Kidney (tissue), 13 donors: ENCODE measurements at regions not wholly inside any gene's neighbourhood (a gene's known extent, or its start where the extent isn't known, plus 50 kb on each side); places are given as distances from the start of the nearest gene placed in this dataset.
A peak's percentile ranks its signal among the peaks of the same experiment; 100 is the strongest.

Experiments used
- DNase-seq, 5 donors: peaks; one replicate each; pipeline ENCODE4 v3.0.0-alpha.2; 2013 to 2020
- FAIRE-seq: peaks from 2 replicates; lab custom pipeline; 2012; peaks lifted over from hg19 to GRCh38; lab: Jason Lieb, UNC
- H3K27ac ChIP-seq, 2 donors: one replicate each; pipeline ENCODE4 v1.7.0; 2013; ENCODE audit warnings: low read depth in 2 of 2, low read length in 2 of 2, inconsistent platforms in 1 of 2
- H3K27me3 ChIP-seq: one replicate; pipeline ENCODE4 v1.7.1; 2013; ENCODE audit warnings: low read length, inconsistent platforms; ENCODE audit not compliant: control insufficient read depth, insufficient read depth
- H3K36me3 ChIP-seq, 3 donors: one replicate each; pipeline versions ENCODE4 v1.7.0 to v1.7.1; 2013; ENCODE audit warnings: low read length in 3 of 3, control low read depth in 1 of 3, inconsistent platforms in 1 of 3; ENCODE audit not compliant: insufficient read depth in 3 of 3, control insufficient read depth in 2 of 3
- H3K4me1 ChIP-seq, 3 donors: one replicate each; pipeline versions ENCODE4 v1.7.0 to v1.7.1; 2013; ENCODE audit warnings: low read length in 3 of 3, inconsistent platforms in 1 of 3, low read depth in 1 of 3; ENCODE audit not compliant: control insufficient read depth in 2 of 3, insufficient read depth in 2 of 3
- H3K4me3 ChIP-seq, 3 donors: one replicate each; pipeline versions ENCODE4 v1.7.0 to v1.8.1; 2013; ENCODE audit warnings: low read length in 3 of 3, control low read depth in 1 of 3, inconsistent platforms in 1 of 3
- H3K9ac ChIP-seq, 3 donors: one replicate each; pipeline versions ENCODE4 v1.7.0 to v1.7.1; 2013; ENCODE audit warnings: low read length in 3 of 3, control low read depth in 1 of 3, inconsistent platforms in 1 of 3
- H3K9me3 ChIP-seq, 3 donors: one replicate each; pipeline versions ENCODE4 v1.7.0 to v1.7.1; 2013; ENCODE audit warnings: low read length in 3 of 3, control low read depth in 1 of 3, inconsistent platforms in 1 of 3; ENCODE audit not compliant: control insufficient read depth in 2 of 3, insufficient read depth in 1 of 3
- CTCF ChIP-seq: IDR thresholded peaks from 3 replicates; pipeline ENCODE4 v1.5.1; 2012; ENCODE audit warnings: mild to moderate bottlenecking, moderate library complexity, borderline replicate concordance; ENCODE audit not compliant: insufficient read depth; ENCODE audit errors: extremely low read depth
- intact Hi-C: fragments of 100-400 bp; cut with DNase I; formaldehyde crosslinking; loops from one replicate; pipeline ENCODE4 v1.11.1; 2022
- donor health status: control.
- donor health status: control.
- donor health status: control.
- donor health status: control.
- donor health status: control.
- donor health status: DM: yes; HTN: yes; CAD: no.
- donor health status: Normal renal cell carcinoma (clear cell type).

GRCh38 chr18:54717673-54718407 is 110.4 kb upstream of the RAB27B start:
- no peaks in the 10 kb centered on the region for H3K36me3 ChIP-seq
- peak overlapping the region in 1 of 3 donors; percentile 31 for H3K4me3 ChIP-seq
- FAIRE-seq, result no peak
- intact Hi-C loops, result no loop called here
- no peak overlapping the region for H3K9ac ChIP-seq
- no peaks in the 10 kb centered on the region for H3K9me3 ChIP-seq
- no peak overlapping the region for H3K27ac ChIP-seq
- DNase-seq, result peak in 4 of 5 donors; percentile 32 to 47 (median 42)
- no peaks in the 10 kb centered on the region for H3K27me3 ChIP-seq
- no peaks in the 10 kb centered on the region for H3K4me1 ChIP-seq
- no peak for TF ChIP-seq CTCF

- no peak overlapping the region for H3K27ac ChIP-seq
- intact Hi-C loops, result no loop called here
- no peaks in the 10 kb centered on the region for H3K36me3 ChIP-seq
- no peak overlapping the region for H3K9ac ChIP-seq
- TF ChIP-seq CTCF, result no peak
- FAIRE-seq, result no peak
- no peaks in the 10 kb centered on the region for H3K4me1 ChIP-seq
- no peak for DNase-seq
- no peaks in the 10 kb centered on the region for H3K9me3 ChIP-seq
- H3K4me3 ChIP-seq, result no peak overlapping the region
- no peaks in the 10 kb centered on the region for H3K27me3 ChIP-seq
Observed at GRCh38 chr18:54718408-54718773, 109.9 kb upstream of the RAB27B start.

GRCh38 chr18:54720620-54721019 is 107.7 kb upstream of the RAB27B start:
- Histone ChIP-seq H3K27me3 (no peaks in the 10 kb centered on the region), H3K27ac (no peak overlapping the region), H3K36me3 (no peaks in the 10 kb centered on the region), H3K4me3 (no peak overlapping the region), H3K9ac (no peak overlapping the region), H3K4me1 (no peaks in the 10 kb centered on the region), H3K9me3 (no peaks in the 10 kb centered on the region)
- no peak for FAIRE-seq
- TF ChIP-seq CTCF, result no peak
- no peak for DNase-seq
- intact Hi-C loops, result no loop called here

- no peak for TF ChIP-seq CTCF
- no peaks in the 10 kb centered on the region for H3K36me3 ChIP-seq
- H3K9ac ChIP-seq, result no peak overlapping the region
- intact Hi-C loops, result no loop called here
- FAIRE-seq, result no peak
- no peak overlapping the region for H3K27ac ChIP-seq
- H3K9me3 ChIP-seq, result no peaks in the 10 kb centered on the region
- no peaks in the 10 kb centered on the region for H3K27me3 ChIP-seq
- no peak for DNase-seq
- no peak overlapping the region for H3K4me3 ChIP-seq
- no peaks in the 10 kb centered on the region for H3K4me1 ChIP-seq
Observed at GRCh38 chr18:54726143-54726542, 102.1 kb upstream of the RAB27B start.
